ENCODE measurements at regions not wholly inside any gene's neighbourhood (a gene's known extent, or its start where the extent isn't known, plus 50 kb on each side); places are given as distances from the start of the nearest gene placed in this dataset.

DNA sequence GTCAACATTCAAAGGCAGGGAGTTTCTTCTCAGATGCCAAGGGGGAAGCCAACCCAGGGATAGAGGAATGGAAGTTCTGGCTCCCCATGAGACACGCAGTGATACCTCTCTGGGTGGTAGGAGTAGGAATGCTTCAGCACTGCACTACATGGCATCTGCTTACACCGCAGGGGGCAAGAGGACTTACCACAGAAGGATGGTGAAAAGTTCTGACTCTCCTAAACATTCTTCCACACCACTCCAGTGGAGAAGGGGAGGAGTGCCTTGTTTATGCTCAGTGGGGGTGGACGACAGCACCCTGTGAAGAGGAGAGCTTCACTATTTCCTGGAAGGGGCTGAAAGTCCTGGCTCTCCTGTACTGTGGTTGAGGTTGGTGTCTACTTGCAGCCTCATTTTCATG lies 1011.3 kb upstream of the WWC1 start:
- no peak overlapping the region for H3K9ac ChIP-seq (ENCODE audit: low read length in 5 of 5)
- H3K9me3 ChIP-seq (ENCODE audit: control insufficient read depth in 5 of 5, low read length in 5 of 5), result no peaks in the 10 kb centered on the region
- no peaks in the 10 kb centered on the region for H3K27me3 ChIP-seq (ENCODE audit: control insufficient read depth in 5 of 5, insufficient read depth in 4 of 5, low read length in 5 of 5)
- no peaks in the 10 kb centered on the region for H3K36me3 ChIP-seq (ENCODE audit: control insufficient read depth in 5 of 5, insufficient read depth in 5 of 5, low read length in 5 of 5)
- no peak overlapping the region for H3K27ac ChIP-seq (ENCODE audit: low read depth, low read length)
- H3K4me1 ChIP-seq (ENCODE audit: control insufficient read depth in 5 of 5, insufficient read depth in 5 of 5, low read length in 5 of 5), result no peaks in the 10 kb centered on the region
- no peak overlapping the region for H3K4me3 ChIP-seq (ENCODE audit: low read depth in 1 of 5, low read length in 5 of 5)

DNA sequence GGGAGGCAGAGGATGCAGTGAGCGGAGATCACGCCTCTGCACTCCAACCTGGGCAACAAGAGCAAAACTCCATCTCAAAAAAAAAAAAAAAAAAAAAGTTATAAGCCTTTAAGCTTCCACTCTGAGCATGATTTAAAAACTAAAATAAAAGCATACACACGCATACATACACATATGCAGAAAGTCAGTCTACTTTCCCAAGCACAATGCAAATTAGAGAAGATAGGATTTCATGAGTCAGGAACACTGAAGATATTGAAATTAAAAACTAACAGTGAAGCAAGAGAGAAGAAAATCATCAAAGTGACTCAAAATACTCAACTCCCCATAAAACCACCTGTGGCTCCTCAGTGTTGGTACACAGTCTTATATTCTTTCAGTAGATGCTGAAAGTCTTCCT lies 1009.5 kb upstream of the WWC1 start:
- no peak overlapping the region for H3K9ac ChIP-seq (ENCODE audit: low read length in 5 of 5)
- H3K27me3 ChIP-seq (ENCODE audit: control insufficient read depth in 5 of 5, insufficient read depth in 4 of 5, low read length in 5 of 5), result no peaks in the 10 kb centered on the region
- no peak overlapping the region for H3K27ac ChIP-seq (ENCODE audit: low read depth, low read length)
- H3K4me3 ChIP-seq (ENCODE audit: low read depth in 1 of 5, low read length in 5 of 5), result no peak overlapping the region
- H3K36me3 ChIP-seq (ENCODE audit: control insufficient read depth in 5 of 5, insufficient read depth in 5 of 5, low read length in 5 of 5), result no peaks in the 10 kb centered on the region
- H3K4me1 ChIP-seq (ENCODE audit: control insufficient read depth in 5 of 5, insufficient read depth in 5 of 5, low read length in 5 of 5), result peaks cover 0 to 9% (median 0%) of the 10 kb centered on the region in 5 donors
- no peaks in the 10 kb centered on the region for H3K9me3 ChIP-seq (ENCODE audit: control insufficient read depth in 5 of 5, low read length in 5 of 5)

DNA sequence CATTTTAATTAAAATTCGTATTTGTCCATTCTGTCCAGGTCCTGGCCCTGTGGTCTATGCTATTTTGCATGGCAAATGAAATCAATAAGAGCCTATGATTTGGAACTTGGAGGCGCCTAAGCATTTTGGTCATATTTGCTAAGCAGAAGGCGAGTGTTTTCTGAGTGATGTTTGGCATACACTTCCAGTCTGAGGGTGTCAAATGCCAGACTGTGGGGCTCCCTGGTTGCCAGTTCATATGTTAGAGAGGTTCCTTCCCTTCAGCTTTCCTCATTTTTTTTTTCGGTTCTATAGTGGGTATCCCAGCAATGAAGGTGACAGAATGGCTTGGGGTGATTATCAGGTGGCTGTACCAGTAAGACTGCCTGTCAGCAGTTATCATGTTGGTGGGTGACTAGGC lies 1007.8 kb upstream of the WWC1 start:
- Histone ChIP-seq H3K4me3 (ENCODE audit: low read depth in 1 of 5, low read length in 5 of 5) (no peak overlapping the region), H3K27ac (ENCODE audit: low read depth, low read length) (no peak overlapping the region), H3K9ac (ENCODE audit: low read length in 5 of 5) (no peak overlapping the region), H3K4me1 (ENCODE audit: control insufficient read depth in 5 of 5, insufficient read depth in 5 of 5, low read length in 5 of 5) (peaks cover 0 to 9% (median 0%) of the 10 kb centered on the region in 5 donors), H3K27me3 (ENCODE audit: control insufficient read depth in 5 of 5, insufficient read depth in 4 of 5, low read length in 5 of 5) (no peaks in the 10 kb centered on the region), H3K9me3 (ENCODE audit: control insufficient read depth in 5 of 5, low read length in 5 of 5) (no peaks in the 10 kb centered on the region), H3K36me3 (ENCODE audit: control insufficient read depth in 5 of 5, insufficient read depth in 5 of 5, low read length in 5 of 5) (no peaks in the 10 kb centered on the region)

DNA sequence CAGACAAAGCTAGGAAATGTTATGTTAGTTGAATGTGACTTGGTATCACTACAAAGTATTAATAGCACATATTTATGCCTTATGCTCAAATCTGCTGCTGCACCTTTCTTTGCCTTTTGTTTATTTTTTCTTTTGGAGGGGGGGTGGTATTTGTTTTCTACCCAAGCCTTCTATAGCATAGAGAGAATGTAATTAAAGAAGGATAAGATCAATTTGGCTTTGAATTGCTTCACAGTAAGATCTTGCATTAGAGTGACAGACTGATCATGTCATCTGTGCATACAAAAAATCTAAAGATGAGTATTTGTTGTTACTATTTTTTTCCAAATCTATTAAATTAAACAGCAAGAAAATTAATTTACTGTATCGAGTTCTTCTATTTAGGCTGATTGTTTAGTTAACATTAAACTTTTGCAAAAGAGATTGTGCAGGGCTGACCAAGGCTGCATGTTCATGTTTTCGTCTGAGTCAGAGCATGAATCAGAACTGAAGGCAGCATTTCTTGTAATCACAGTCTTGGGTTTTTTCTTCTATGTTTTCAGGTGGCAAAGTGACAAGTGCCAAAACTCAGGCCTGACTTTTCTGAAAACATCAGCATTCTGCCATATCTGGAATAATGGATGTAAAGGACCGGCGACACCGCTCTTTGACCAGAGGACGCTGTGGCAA lies 1007.1 kb upstream of the WWC1 start:
- no peaks in the 10 kb centered on the region for H3K9me3 ChIP-seq (ENCODE audit: control insufficient read depth in 5 of 5, low read length in 5 of 5)
- no peak overlapping the region for H3K27ac ChIP-seq (ENCODE audit: low read depth, low read length)
- H3K4me3 ChIP-seq (ENCODE audit: low read depth in 1 of 5, low read length in 5 of 5), result no peak overlapping the region
- H3K27me3 ChIP-seq (ENCODE audit: control insufficient read depth in 5 of 5, insufficient read depth in 4 of 5, low read length in 5 of 5), result no peaks in the 10 kb centered on the region
- H3K36me3 ChIP-seq (ENCODE audit: control insufficient read depth in 5 of 5, insufficient read depth in 5 of 5, low read length in 5 of 5), result no peaks in the 10 kb centered on the region
- peaks cover 0 to 9% (median 0%) of the 10 kb centered on the region in 5 donors for H3K4me1 ChIP-seq (ENCODE audit: control insufficient read depth in 5 of 5, insufficient read depth in 5 of 5, low read length in 5 of 5)
- H3K9ac ChIP-seq (ENCODE audit: low read length in 5 of 5), result no peak overlapping the region

DNA sequence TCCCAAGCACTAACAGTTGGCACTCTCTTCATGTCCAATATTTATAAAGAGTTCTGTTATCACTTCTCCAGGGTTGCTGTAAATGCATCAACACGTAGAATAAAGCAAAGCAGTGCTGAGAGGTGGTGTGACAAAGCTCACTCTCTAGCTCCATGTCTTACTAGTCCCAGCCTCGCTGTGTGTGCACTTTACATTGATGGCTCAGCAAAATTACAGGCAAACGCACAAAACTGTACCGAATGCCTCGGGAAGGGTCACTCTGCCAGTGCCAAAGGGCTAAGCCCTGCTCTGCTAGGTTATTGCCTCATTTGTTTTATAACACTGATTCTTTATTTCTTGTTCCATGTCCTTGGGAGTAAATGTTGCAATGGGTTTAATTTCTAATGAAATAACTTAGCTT lies 1005.9 kb upstream of the WWC1 start:
- Histone ChIP-seq H3K36me3 (ENCODE audit: control insufficient read depth in 5 of 5, insufficient read depth in 5 of 5, low read length in 5 of 5) (no peaks in the 10 kb centered on the region), H3K4me3 (ENCODE audit: low read depth in 1 of 5, low read length in 5 of 5) (no peak overlapping the region), H3K27ac (ENCODE audit: low read depth, low read length) (no peak overlapping the region), H3K9me3 (ENCODE audit: control insufficient read depth in 5 of 5, low read length in 5 of 5) (no peaks in the 10 kb centered on the region), H3K4me1 (ENCODE audit: control insufficient read depth in 5 of 5, insufficient read depth in 5 of 5, low read length in 5 of 5) (peaks cover 0 to 9% (median 0%) of the 10 kb centered on the region in 5 donors), H3K27me3 (ENCODE audit: control insufficient read depth in 5 of 5, insufficient read depth in 4 of 5, low read length in 5 of 5) (no peaks in the 10 kb centered on the region), H3K9ac (ENCODE audit: low read length in 5 of 5) (no peak overlapping the region)

DNA sequence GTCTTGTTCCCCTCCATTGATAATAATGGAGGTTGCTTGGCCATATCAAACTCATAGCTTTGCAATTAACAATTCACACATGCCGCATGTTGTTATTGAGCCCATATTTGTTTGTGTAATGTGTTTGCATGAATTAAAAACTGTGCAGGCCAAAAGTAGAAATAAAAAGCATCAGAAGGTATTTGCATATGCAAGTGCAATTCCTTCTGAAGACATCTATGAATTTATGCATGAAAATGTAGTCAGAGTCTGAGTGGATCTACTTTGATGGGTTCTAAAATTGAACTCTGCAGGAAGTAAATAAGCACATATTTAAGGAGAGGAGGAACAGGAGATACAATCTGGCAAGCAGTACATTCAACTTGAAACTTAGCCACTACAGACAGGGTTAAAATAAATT lies 1004.6 kb upstream of the WWC1 start:
- no peaks in the 10 kb centered on the region for H3K9me3 ChIP-seq (ENCODE audit: control insufficient read depth in 5 of 5, low read length in 5 of 5)
- H3K4me1 ChIP-seq (ENCODE audit: control insufficient read depth in 5 of 5, insufficient read depth in 5 of 5, low read length in 5 of 5), result peaks cover 0 to 9% (median 0%) of the 10 kb centered on the region in 5 donors
- no peak overlapping the region for H3K4me3 ChIP-seq (ENCODE audit: low read depth in 1 of 5, low read length in 5 of 5)
- H3K36me3 ChIP-seq (ENCODE audit: control insufficient read depth in 5 of 5, insufficient read depth in 5 of 5, low read length in 5 of 5), result no peaks in the 10 kb centered on the region
- no peak overlapping the region for H3K9ac ChIP-seq (ENCODE audit: low read length in 5 of 5)
- no peak overlapping the region for H3K27ac ChIP-seq (ENCODE audit: low read depth, low read length)
- H3K27me3 ChIP-seq (ENCODE audit: control insufficient read depth in 5 of 5, insufficient read depth in 4 of 5, low read length in 5 of 5), result no peaks in the 10 kb centered on the region

DNA sequence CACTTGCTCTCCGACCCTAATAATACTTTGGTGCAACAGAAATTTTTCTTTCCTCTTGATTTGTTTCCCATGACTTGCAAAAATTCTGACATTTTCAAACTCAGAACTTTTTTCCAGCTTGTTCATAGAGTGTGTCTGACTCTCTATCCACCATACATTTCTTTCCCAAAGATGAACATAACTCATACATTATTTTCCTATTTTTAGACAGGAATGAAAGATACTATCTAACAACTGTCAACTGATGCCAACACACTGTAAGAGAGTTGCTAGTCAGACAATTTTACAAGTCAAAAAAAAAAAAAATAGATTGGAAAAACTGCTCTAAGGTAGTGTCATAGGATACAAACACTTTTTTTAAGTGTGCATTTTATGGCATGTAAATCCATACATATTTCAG lies 1001.0 kb upstream of the WWC1 start:
- Histone ChIP-seq H3K9ac (ENCODE audit: low read length in 5 of 5) (no peak overlapping the region), H3K4me1 (ENCODE audit: control insufficient read depth in 5 of 5, insufficient read depth in 5 of 5, low read length in 5 of 5) (peaks cover 0 to 15% (median 10%) of the 10 kb centered on the region in 5 donors), H3K36me3 (ENCODE audit: control insufficient read depth in 5 of 5, insufficient read depth in 5 of 5, low read length in 5 of 5) (no peaks in the 10 kb centered on the region), H3K27ac (ENCODE audit: low read depth, low read length) (no peak overlapping the region), H3K27me3 (ENCODE audit: control insufficient read depth in 5 of 5, insufficient read depth in 4 of 5, low read length in 5 of 5) (no peaks in the 10 kb centered on the region), H3K4me3 (ENCODE audit: low read depth in 1 of 5, low read length in 5 of 5) (no peak overlapping the region), H3K9me3 (ENCODE audit: control insufficient read depth in 5 of 5, low read length in 5 of 5) (no peaks in the 10 kb centered on the region)

DNA sequence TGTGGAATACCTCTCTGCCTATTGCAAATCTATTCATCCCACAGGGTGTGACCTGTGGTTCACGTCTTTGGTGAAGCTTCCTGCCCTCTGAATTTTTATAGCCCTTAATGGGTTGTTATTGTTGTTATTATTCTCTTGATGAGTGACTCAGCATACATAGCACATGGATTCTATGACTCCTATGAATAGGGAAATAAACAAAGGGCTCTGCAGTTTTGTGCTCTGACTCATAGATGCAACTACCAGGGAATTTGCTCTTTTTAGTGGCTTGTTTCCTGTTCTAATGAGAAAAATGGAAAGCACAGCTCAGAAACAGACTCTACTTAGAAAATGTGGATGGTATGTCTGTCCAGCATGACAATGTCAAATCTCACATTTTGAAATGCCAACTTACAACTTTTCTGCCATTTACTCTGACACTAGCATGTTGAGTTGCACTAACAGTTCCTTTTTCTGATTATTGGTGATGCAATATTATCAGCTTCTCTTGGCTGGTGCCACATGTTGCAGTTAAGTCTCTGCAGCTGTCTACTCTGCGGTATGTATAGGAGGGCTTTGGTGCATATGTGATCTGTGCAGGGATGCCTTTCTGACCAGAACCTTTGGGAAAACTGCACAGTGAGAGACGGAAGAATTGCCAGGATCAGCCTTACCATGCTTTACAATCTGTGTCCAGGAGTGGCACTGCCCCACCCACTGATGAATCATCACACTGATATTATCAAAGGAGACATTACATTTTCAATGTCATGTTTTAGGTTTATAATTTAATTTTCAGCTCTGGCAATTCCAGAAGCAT lies 996.4 kb upstream of the WWC1 start:
- Histone ChIP-seq H3K9me3 (ENCODE audit: control insufficient read depth in 5 of 5, low read length in 5 of 5) (no peaks in the 10 kb centered on the region), H3K9ac (ENCODE audit: low read length in 5 of 5) (no peak overlapping the region), H3K27ac (ENCODE audit: low read depth, low read length) (no peak overlapping the region), H3K4me1 (ENCODE audit: control insufficient read depth in 5 of 5, insufficient read depth in 5 of 5, low read length in 5 of 5) (peaks cover 0 to 26% (median 8%) of the 10 kb centered on the region in 5 donors), H3K36me3 (ENCODE audit: control insufficient read depth in 5 of 5, insufficient read depth in 5 of 5, low read length in 5 of 5) (no peaks in the 10 kb centered on the region), H3K4me3 (ENCODE audit: low read depth in 1 of 5, low read length in 5 of 5) (no peak overlapping the region), H3K27me3 (ENCODE audit: control insufficient read depth in 5 of 5, insufficient read depth in 4 of 5, low read length in 5 of 5) (no peaks in the 10 kb centered on the region)

DNA sequence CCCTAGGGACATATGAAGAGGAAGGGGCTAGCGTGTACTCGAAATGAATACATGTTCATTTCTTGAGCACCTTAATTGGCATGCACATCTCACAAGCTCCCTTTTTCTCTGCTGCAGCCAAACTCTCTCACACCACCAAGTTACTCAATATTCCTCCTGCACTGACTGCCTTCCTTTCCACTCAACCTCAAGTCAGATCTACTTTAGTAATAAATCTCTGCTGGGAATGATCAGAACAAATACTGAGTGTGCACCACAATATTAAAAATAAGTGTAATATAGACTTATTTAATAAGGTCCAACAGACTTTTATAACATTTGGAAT lies 995.8 kb upstream of the WWC1 start:
- Histone ChIP-seq H3K9me3 (ENCODE audit: control insufficient read depth in 5 of 5, low read length in 5 of 5) (no peaks in the 10 kb centered on the region), H3K4me3 (ENCODE audit: low read depth in 1 of 5, low read length in 5 of 5) (no peak overlapping the region), H3K27ac (ENCODE audit: low read depth, low read length) (no peak overlapping the region), H3K36me3 (ENCODE audit: control insufficient read depth in 5 of 5, insufficient read depth in 5 of 5, low read length in 5 of 5) (no peaks in the 10 kb centered on the region), H3K4me1 (ENCODE audit: control insufficient read depth in 5 of 5, insufficient read depth in 5 of 5, low read length in 5 of 5) (peaks cover 0 to 26% (median 8%) of the 10 kb centered on the region in 5 donors), H3K9ac (ENCODE audit: low read length in 5 of 5) (no peak overlapping the region), H3K27me3 (ENCODE audit: control insufficient read depth in 5 of 5, insufficient read depth in 4 of 5, low read length in 5 of 5) (no peaks in the 10 kb centered on the region)

DNA sequence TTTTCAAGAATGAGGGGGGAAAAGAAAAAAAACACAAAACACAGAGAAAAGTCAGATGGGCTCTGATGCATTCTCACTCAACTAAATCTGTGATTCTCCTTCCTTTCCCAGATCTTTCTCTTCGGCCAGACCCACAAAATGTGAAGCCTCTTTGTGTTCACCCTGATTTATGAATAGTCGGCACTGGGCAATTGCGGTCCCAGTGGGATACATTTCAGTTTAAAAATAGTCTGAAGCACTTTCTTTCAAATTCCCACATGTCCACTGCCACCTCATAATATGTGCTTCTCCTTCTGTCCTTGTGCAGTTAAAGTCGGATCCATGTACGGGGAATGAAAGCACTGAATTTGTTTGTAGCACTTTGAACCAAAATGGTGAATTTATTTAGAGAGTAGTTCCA lies 995.4 kb upstream of the WWC1 start:
- Histone ChIP-seq H3K9ac (ENCODE audit: low read length in 5 of 5) (no peak overlapping the region), H3K4me1 (ENCODE audit: control insufficient read depth in 5 of 5, insufficient read depth in 5 of 5, low read length in 5 of 5) (peaks cover 0 to 26% (median 8%) of the 10 kb centered on the region in 5 donors), H3K4me3 (ENCODE audit: low read depth in 1 of 5, low read length in 5 of 5) (no peak overlapping the region), H3K9me3 (ENCODE audit: control insufficient read depth in 5 of 5, low read length in 5 of 5) (no peaks in the 10 kb centered on the region), H3K27ac (ENCODE audit: low read depth, low read length) (no peak overlapping the region), H3K27me3 (ENCODE audit: control insufficient read depth in 5 of 5, insufficient read depth in 4 of 5, low read length in 5 of 5) (no peaks in the 10 kb centered on the region), H3K36me3 (ENCODE audit: control insufficient read depth in 5 of 5, insufficient read depth in 5 of 5, low read length in 5 of 5) (no peaks in the 10 kb centered on the region)

Measured in subcutaneous abdominal adipose tissue (tissue), 5 donors.